Common myeloid progenitor, CD34-positive (primary cell): ENCODE measurements at regions not wholly inside any gene's neighbourhood (a gene's known extent, or its start where the extent isn't known, plus 50 kb on each side); places are given as distances from the start of the nearest gene placed in this dataset.
A peak's percentile ranks its signal among the peaks of the same experiment; 100 is the strongest.

Experiments used
- CTCF ChIA-PET: fragments of 350-600 bp; sonication (Branson Sonifier 250); formaldehyde crosslinking; loops from one replicate; lab custom pipeline; 2021; ENCODE audit warnings: antibody characterized with exemption; lab: Charles Lee
- POLR2A ChIA-PET: fragments of 350-600 bp; sonication (Branson Sonifier 250); formaldehyde crosslinking; loops from one replicate; lab custom pipeline; 2021; ENCODE audit warnings: antibody characterized with exemption; lab: Charles Lee
- DNase-seq, 3 donors: peaks; one replicate each; pipeline versions ENCODE4 v3.0.0 to v3.0.0-alpha.2; 2013
- H3K27ac ChIP-seq, 2 experiments: 1 replicate in 1 of 2; 2 replicates in 1 of 2; pipeline ENCODE4 v1.7.0; 2013; ENCODE audit warnings: inconsistent platforms in 2 of 2, low read length in 2 of 2, mild to moderate bottlenecking in 2 of 2, low read depth in 1 of 2, moderate library complexity in 1 of 2; ENCODE audit not compliant: severe bottlenecking in 2 of 2, insufficient read depth in 1 of 2, poor library complexity in 1 of 2
- H3K27me3 ChIP-seq, 5 experiments: replicated peaks in 2 of 5; 1 replicate in 3 of 5; 2 replicates in 2 of 5; pipeline versions ENCODE4 v1.6.1 to v1.7.0; 2013; ENCODE audit warnings: low read length in 4 of 5, mild to moderate bottlenecking in 2 of 5, moderate library complexity in 2 of 5, inconsistent platforms in 1 of 5; ENCODE audit not compliant: insufficient read depth in 5 of 5, control insufficient read depth in 4 of 5
- H3K36me3 ChIP-seq, 4 experiments: 1 replicate in 2 of 4; 2 replicates in 2 of 4; pipeline versions ENCODE4 v1.6.1 to v1.7.0; 2013; ENCODE audit warnings: low read length in 3 of 4, control low read depth in 1 of 4, mild to moderate bottlenecking in 1 of 4; ENCODE audit not compliant: control insufficient read depth in 4 of 4, insufficient read depth in 4 of 4
- H3K4me1 ChIP-seq, 4 experiments: 1 replicate in 3 of 4; 2 replicates in 1 of 4; pipeline versions ENCODE4 v1.6.1 to v1.7.1; 2013; ENCODE audit warnings: low read length in 3 of 4, mild to moderate bottlenecking in 3 of 4, control low read depth in 1 of 4, inconsistent platforms in 1 of 4, moderate library complexity in 1 of 4; ENCODE audit not compliant: control insufficient read depth in 4 of 4, insufficient read depth in 4 of 4; ENCODE audit errors: control extremely low read depth in 1 of 4
- H3K4me3 ChIP-seq, 7 experiments: 1 replicate in 4 of 7; 2 replicates in 3 of 7; pipeline versions ENCODE4 v1.5.1 to v1.7.0; 2013; ENCODE audit warnings: mild to moderate bottlenecking in 7 of 7, low read length in 6 of 7, moderate library complexity in 6 of 7, inconsistent platforms in 2 of 7, low read depth in 2 of 7, control low read depth in 1 of 7; ENCODE audit not compliant: insufficient read depth in 4 of 7, control insufficient read depth in 1 of 7; ENCODE audit errors: extremely low read depth in 1 of 7
- H3K9me3 ChIP-seq, 5 experiments: 1 replicate in 4 of 5; 2 replicates in 1 of 5; pipeline versions ENCODE4 v1.6.1 to v1.7.1; 2013; ENCODE audit warnings: low read length in 4 of 5, mild to moderate bottlenecking in 2 of 5, inconsistent platforms in 1 of 5, low read depth in 1 of 5, moderate library complexity in 1 of 5; ENCODE audit not compliant: control insufficient read depth in 4 of 5, insufficient read depth in 2 of 5; ENCODE audit errors: control extremely low read depth in 1 of 5
- WGBS: methylation state at CpG from one replicate; pipeline ENCODE4 v1.1.5; 2013; ENCODE audit not compliant: insufficient coverage; 5-methylcytosine and 5-hydroxymethylcytosine counted together

DNA sequence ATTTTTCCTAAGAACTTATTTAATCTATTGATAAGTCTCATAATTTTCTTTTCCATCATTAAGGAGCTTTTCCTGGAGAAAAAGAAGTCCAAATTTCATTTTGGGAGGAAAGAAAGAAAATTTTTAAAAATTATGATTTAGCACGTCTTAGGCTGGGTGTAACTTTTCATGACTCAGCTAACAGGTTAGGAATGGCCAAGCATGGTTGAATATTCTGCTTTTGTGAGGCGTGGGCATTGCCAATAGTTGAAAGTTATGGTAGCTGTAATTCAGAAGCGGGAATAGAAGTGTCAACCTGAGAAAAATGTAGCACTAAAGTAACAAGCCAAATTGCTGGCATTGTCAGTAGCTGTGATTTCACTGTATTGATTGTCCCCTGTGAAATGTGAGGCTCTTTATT lies 77.2 kb upstream of the ARID1B start:
- H3K27ac ChIP-seq = no peak overlapping the region
- no peak overlapping the region for H3K4me3 ChIP-seq
- POLR2A ChIA-PET = no interaction called here
- no peaks in the 10 kb centered on the region for H3K9me3 ChIP-seq
- no peak for DNase-seq
- no peaks in the 10 kb centered on the region for H3K27me3 ChIP-seq
- CTCF ChIA-PET = interaction anchor here (0.6 to 1.5 kb wide), 5 partner anchors 8 to 598 kb away, joined by 3 to 7 read pairs (median 3); no protein-coding TSS in a partner anchor
- 100% methylated on average over 3 of the region's 3 CpGs for WGBS
- H3K4me1 ChIP-seq = peaks cover 0 to 12% (median 5%) of the 10 kb centered on the region in 4 experiments
- no peaks in the 10 kb centered on the region for H3K36me3 ChIP-seq

DNA sequence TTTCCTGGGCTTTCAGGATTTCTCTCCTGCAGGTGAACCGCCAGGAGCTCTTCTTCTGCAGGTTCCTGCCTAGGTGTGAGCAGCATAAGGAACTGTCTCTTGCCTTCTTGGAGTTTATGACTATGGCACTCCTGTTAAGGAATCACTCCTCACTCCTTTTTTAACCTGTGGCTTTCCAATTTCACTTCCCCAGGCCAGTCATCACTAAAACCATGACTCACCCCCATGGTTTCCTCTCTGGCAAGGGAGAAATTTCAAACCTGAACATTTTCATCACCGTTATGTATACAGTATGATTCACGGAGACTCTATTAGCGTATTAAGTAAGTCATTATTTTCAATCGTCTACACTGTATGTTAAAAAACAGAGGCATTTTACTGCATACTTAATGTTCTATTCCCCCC lies 78.2 kb upstream of the ARID1B start:
- DNase-seq = peak in 2 of 3 donors; percentile 65 to 69
- Histone ChIP-seq H3K27ac (no peak overlapping the region), H3K4me1 (peaks cover 0 to 12% (median 5%) of the 10 kb centered on the region in 4 experiments), H3K9me3 (no peaks in the 10 kb centered on the region), H3K4me3 (no peak overlapping the region), H3K27me3 (no peaks in the 10 kb centered on the region), H3K36me3 (no peaks in the 10 kb centered on the region)
- POLR2A ChIA-PET = no interaction called here
- CTCF ChIA-PET = no interaction called here
- 81% methylated on average over 4 of the region's 5 CpGs for WGBS

DNA sequence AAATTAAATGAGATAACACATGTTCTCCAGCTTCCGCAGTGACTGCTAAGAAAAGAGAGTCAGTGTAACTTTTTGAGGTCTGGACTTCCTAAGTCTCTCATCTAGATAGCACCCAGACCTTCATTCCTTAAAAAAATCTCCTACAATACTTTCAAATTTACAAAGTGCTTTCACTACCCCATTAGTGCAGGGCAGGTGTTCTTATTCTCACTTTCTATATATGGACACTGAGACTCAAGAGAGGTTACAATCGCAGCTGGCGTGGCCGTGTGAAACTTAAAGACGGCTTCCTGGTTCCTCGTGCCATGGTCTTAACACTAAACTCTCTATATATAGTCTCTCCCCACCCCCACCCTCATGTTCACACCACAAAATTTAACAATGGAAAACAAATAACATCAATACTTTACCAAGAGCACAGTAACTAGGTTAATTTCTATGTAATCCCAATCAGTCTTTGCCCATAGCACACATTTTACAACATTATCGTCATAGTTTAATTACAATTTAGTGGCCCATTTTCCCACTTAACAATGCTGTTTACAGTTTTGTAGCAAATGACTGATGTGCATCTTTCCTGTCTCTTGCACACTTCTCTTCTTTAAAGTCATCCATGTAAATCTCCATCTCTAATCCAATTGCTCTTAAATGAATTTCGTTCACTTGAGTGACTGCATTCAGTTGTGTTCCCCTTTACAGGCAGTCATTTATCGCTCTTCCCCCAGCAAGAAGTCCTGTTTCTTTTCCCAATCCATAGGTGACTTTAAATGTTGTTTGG lies 78.8 kb upstream of the ARID1B start:
- DNase-seq = peak in 1 of 3 donors; percentile 24
- Histone ChIP-seq H3K4me3 (no peak overlapping the region), H3K27ac (no peak overlapping the region), H3K36me3 (no peaks in the 10 kb centered on the region), H3K9me3 (no peaks in the 10 kb centered on the region), H3K4me1 (peaks cover 0 to 12% (median 5%) of the 10 kb centered on the region in 4 experiments), H3K27me3 (no peaks in the 10 kb centered on the region)
- CTCF ChIA-PET = no interaction called here
- POLR2A ChIA-PET = no interaction called here
- 86% methylated on average over 6 of the region's 9 CpGs for WGBS

DNA sequence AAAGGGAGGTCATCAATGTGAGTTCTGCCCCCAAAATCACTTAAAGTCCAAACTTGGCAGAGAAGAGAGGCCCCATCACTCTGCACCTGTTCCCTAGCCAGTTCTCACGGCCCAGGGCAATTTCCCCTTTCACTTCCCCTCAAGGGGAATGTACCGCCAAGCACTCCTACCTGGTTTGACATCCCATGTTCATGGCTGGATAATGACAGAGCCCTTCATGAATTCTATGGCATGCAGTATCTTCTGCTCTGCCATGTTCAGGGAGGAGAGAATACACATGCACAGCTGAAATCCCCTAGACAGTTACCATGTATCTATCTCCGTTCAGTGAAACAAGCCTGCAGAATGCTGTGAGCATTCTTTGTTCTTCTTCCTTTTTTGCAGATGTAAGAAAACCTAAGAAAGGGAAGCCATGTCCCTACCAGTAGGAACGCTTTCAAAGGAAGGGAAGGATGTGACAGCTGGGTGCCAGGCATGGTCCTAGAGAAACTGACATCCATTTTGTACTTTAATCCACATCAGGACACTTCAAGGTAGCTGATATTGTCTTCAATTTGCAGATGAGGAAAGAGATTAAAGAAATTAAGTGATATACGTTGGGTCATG lies 79.8 kb upstream of the ARID1B start:
- H3K4me1 ChIP-seq = peaks cover 0 to 12% (median 5%) of the 10 kb centered on the region in 4 experiments
- no peak overlapping the region for H3K27ac ChIP-seq
- ChIA-PET CTCF (interaction anchor here (0.7 kb wide), 1 partner anchor 148 kb away, joined by 3 read pairs; no protein-coding TSS in a partner anchor), POLR2A (no interaction called here)
- H3K9me3 ChIP-seq = no peaks in the 10 kb centered on the region
- 43% methylated on average over 5 of the region's 5 CpGs for WGBS
- no peaks in the 10 kb centered on the region for H3K27me3 ChIP-seq
- H3K36me3 ChIP-seq = no peaks in the 10 kb centered on the region
- DNase-seq = peak in 2 of 3 donors; percentile 25 to 45
- H3K4me3 ChIP-seq = no peak overlapping the region

DNA sequence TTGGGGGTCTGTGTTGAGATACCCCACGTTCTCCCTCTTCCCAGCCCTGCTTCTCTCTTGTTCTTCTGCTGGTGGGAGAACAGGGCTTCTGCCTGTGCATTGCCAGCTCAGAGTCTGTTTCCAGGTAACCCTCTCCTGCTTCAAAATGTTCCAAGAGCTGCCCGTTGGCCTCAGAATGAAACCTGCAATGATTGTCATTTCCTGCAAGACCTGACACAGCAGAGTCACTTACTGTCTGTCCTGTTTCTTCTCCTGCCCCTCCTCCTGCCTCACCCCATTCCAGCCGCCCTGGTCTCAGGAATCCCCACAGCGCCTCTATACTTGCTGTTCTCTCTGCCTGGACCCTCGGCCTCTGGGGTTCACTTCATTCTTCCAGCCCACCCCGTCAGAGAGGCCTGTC lies 81.4 kb upstream of the ARID1B start:
- Histone ChIP-seq H3K36me3 (no peaks in the 10 kb centered on the region), H3K9me3 (no peaks in the 10 kb centered on the region), H3K4me1 (peaks cover 0 to 12% (median 5%) of the 10 kb centered on the region in 4 experiments), H3K27me3 (no peaks in the 10 kb centered on the region), H3K27ac (no peak overlapping the region), H3K4me3 (no peak overlapping the region)
- ChIA-PET POLR2A (interaction anchor here (0.7 kb wide), 1 partner anchor 8 kb away, joined by 4 read pairs; no protein-coding TSS in a partner anchor), CTCF (interaction anchor here (1.3 kb wide), 1 partner anchor 10 kb away, joined by 3 read pairs; no protein-coding TSS in a partner anchor)
- DNase-seq = no peak
- 82% methylated on average over 6 of the region's 6 CpGs for WGBS

DNA sequence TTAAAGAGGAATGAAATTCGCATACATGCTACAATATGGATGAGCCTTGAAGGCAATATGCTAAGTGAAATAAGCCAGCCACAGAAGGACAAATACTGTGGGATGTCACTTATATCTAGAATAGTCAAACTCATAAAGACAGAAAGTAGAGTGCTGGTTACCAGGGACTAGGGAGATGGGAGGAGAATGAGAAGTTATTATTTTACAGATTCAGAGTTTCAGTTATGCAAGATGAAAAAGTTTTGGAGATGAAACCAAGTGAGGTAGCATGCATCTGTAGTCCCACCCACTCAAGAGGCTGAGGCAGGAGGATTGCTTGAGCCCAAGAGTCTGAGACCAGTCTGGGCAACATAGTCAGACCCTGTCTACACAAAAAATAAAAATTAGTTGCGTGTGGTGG lies 82.5 kb upstream of the ARID1B start:
- Histone ChIP-seq H3K4me1 (peaks cover 0 to 12% (median 7%) of the 10 kb centered on the region in 4 experiments), H3K9me3 (no peaks in the 10 kb centered on the region), H3K27me3 (no peaks in the 10 kb centered on the region), H3K36me3 (no peaks in the 10 kb centered on the region), H3K4me3 (no peak overlapping the region), H3K27ac (no peak overlapping the region)
- no peak for DNase-seq
- ChIA-PET CTCF (no interaction called here), POLR2A (no interaction called here)
- WGBS = 100% methylated on average over 2 of the region's 2 CpGs

DNA sequence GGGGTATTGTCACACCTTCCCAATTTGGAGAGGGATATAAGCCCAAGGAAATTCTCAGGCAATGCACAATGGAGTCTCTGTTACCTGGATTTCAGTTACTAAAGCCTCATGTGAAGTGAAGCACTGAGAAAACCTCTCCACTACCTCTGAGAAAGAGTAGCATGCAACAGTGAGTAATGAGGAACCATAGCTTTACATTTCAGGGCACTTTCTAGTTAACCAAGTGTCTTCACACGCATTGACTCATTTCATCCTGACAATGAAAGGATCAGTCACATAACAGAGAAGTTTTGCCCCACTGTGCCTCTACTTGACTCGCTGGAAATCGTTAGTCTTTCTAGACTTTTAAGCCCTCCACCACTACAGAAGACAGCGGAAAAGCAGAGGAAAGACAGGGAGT lies 86.2 kb upstream of the ARID1B start:
- WGBS = 75% methylated on average over 1 of the region's 4 CpGs
- Histone ChIP-seq H3K36me3 (no peaks in the 10 kb centered on the region), H3K9me3 (no peaks in the 10 kb centered on the region), H3K4me3 (no peak overlapping the region), H3K4me1 (peaks cover 7 to 16% (median 12%) of the 10 kb centered on the region in 4 experiments), H3K27ac (no peak overlapping the region), H3K27me3 (no peaks in the 10 kb centered on the region)
- ChIA-PET POLR2A (no interaction called here), CTCF (interaction anchor here (0.9 kb wide), 1 partner anchor 11 kb away, joined by 4 read pairs; no protein-coding TSS in a partner anchor)
- DNase-seq = no peak
